ENCODE measurements at regions not wholly inside any gene's neighbourhood (a gene's known extent, or its start where the extent isn't known, plus 50 kb on each side); places are given as distances from the start of the nearest gene placed in this dataset.

GRCh38 chr4:20095805-20096541 lies 155.7 kb upstream of the SLIT2 start:
- H3K4me1 Mint-ChIP-seq: no peaks in the 10 kb centered on the region
- H3K4me3 Mint-ChIP-seq: no peak overlapping the region
- H3K36me3 Mint-ChIP-seq (ENCODE audit: low read depth): no peaks in the 10 kb centered on the region
- no peak for TF ChIP-seq CTCF (conservative IDR thresholded peaks at IDR 0.05)
- H3K9me3 Mint-ChIP-seq: peaks cover 4% of the 10 kb centered on the region
- DNase-seq (ENCODE audit: low read depth, low spot score): no peak
- no peaks in the 10 kb centered on the region for H3K27me3 Mint-ChIP-seq (ENCODE audit: low read depth)
- H3K27ac Mint-ChIP-seq (ENCODE audit: unreplicated experiment): no peak overlapping the region

- no peak for TF ChIP-seq CTCF (conservative IDR thresholded peaks at IDR 0.05)
- no peak overlapping the region for H3K4me3 Mint-ChIP-seq
- H3K27me3 Mint-ChIP-seq (ENCODE audit: low read depth): no peaks in the 10 kb centered on the region
- no peaks in the 10 kb centered on the region for H3K36me3 Mint-ChIP-seq (ENCODE audit: low read depth)
- H3K9me3 Mint-ChIP-seq: peaks cover 2% of the 10 kb centered on the region
- no peak overlapping the region for H3K27ac Mint-ChIP-seq (ENCODE audit: unreplicated experiment)
- H3K4me1 Mint-ChIP-seq: no peaks in the 10 kb centered on the region
- DNase-seq (ENCODE audit: low read depth, low spot score): no peak
Measured at GRCh38 chr4:20091781-20092180, 159.9 kb upstream of the SLIT2 start.

- no peaks in the 10 kb centered on the region for H3K27me3 Mint-ChIP-seq (ENCODE audit: low read depth)
- H3K9me3 Mint-ChIP-seq: no peaks in the 10 kb centered on the region
- H3K27ac Mint-ChIP-seq (ENCODE audit: unreplicated experiment): no peak overlapping the region
- H3K36me3 Mint-ChIP-seq (ENCODE audit: low read depth): no peaks in the 10 kb centered on the region
- H3K4me3 Mint-ChIP-seq: no peak overlapping the region
- H3K4me1 Mint-ChIP-seq: no peaks in the 10 kb centered on the region
- no peak for DNase-seq (ENCODE audit: low read depth, low spot score)
- TF ChIP-seq CTCF (conservative IDR thresholded peaks at IDR 0.05): no peak
Measured at GRCh38 chr4:20087522-20087911, 164.2 kb upstream of the SLIT2 start.

- TF ChIP-seq CTCF (conservative IDR thresholded peaks at IDR 0.05): no peak
- Mint-ChIP-seq H3K4me1 (no peaks in the 10 kb centered on the region), H3K27me3 (ENCODE audit: low read depth) (no peaks in the 10 kb centered on the region), H3K36me3 (ENCODE audit: low read depth) (no peaks in the 10 kb centered on the region), H3K9me3 (no peaks in the 10 kb centered on the region), H3K4me3 (no peak overlapping the region), H3K27ac (ENCODE audit: unreplicated experiment) (no peak overlapping the region)
- no peak for DNase-seq (ENCODE audit: low read depth, low spot score)
Measured at GRCh38 chr4:20086799-20087521, 164.7 kb upstream of the SLIT2 start.

- no peak overlapping the region for H3K4me3 Mint-ChIP-seq
- no peaks in the 10 kb centered on the region for H3K36me3 Mint-ChIP-seq (ENCODE audit: low read depth)
- no peak overlapping the region for H3K27ac Mint-ChIP-seq (ENCODE audit: unreplicated experiment)
- H3K4me1 Mint-ChIP-seq: no peaks in the 10 kb centered on the region
- H3K9me3 Mint-ChIP-seq: no peaks in the 10 kb centered on the region
- H3K27me3 Mint-ChIP-seq (ENCODE audit: low read depth): no peaks in the 10 kb centered on the region
- DNase-seq (ENCODE audit: low read depth, low spot score): no peak
- TF ChIP-seq CTCF (conservative IDR thresholded peaks at IDR 0.05): no peak
Measured at GRCh38 chr4:20086067-20086798, 165.5 kb upstream of the SLIT2 start.
